RWPE1 (cell line): ENCODE measurements at regions not wholly inside any gene's neighbourhood (a gene's known extent, or its start where the extent isn't known, plus 50 kb on each side); places are given as distances from the start of the nearest gene placed in this dataset.

Experiments
- CTCF ChIA-PET: fragments of 350-600 bp; sonication (Branson Sonifier 250); formaldehyde crosslinking; extraction: SDS; loops from one replicate; lab custom pipeline; 2021; lab: Yijun Ruan, JAX
- POLR2A ChIA-PET: fragments of 400-600 bp; formaldehyde crosslinking; extraction: SDS; loops from one replicate; lab custom pipeline; 2020; ENCODE audit warnings: antibody characterized with exemption; ENCODE audit not compliant: low non-redundant PET; lab: Yijun Ruan, JAX
- DNase-seq: peaks from one replicate; pipeline ENCODE4 v3.0.0; 2012; ENCODE audit warnings: low spot score
- H3K27ac ChIP-seq: fragments of 450-650 bp; 2 replicates; pipeline ENCODE4 v1.5.1; 2017
- CTCF ChIP-seq: fragments of 450-650 bp; conservative IDR thresholded peaks from 2 replicates; pipeline ENCODE4 v1.5.1; 2017; ENCODE audit warnings: low read depth, mild to moderate bottlenecking

GRCh38 chr17:53092072-53092471 lies 730.7 kb upstream of the KIF2B start:
- DNase-seq: no peak
- ChIA-PET POLR2A (no interaction called here), CTCF (no interaction called here)
- no peak for TF ChIP-seq CTCF
- H3K27ac ChIP-seq: no peak overlapping the region

GRCh38 chr17:53090770-53091169 lies 732.0 kb upstream of the KIF2B start:
- TF ChIP-seq CTCF: no peak
- no peak for DNase-seq
- ChIA-PET CTCF (no interaction called here), POLR2A (no interaction called here)
- H3K27ac ChIP-seq: no peak overlapping the region

GRCh38 chr17:53088481-53088880 lies 734.2 kb upstream of the KIF2B start:
- POLR2A ChIA-PET: no interaction called here
- no peak for TF ChIP-seq CTCF
- no peak for DNase-seq
- CTCF ChIA-PET: no interaction called here
- no peak overlapping the region for H3K27ac ChIP-seq

DNA sequence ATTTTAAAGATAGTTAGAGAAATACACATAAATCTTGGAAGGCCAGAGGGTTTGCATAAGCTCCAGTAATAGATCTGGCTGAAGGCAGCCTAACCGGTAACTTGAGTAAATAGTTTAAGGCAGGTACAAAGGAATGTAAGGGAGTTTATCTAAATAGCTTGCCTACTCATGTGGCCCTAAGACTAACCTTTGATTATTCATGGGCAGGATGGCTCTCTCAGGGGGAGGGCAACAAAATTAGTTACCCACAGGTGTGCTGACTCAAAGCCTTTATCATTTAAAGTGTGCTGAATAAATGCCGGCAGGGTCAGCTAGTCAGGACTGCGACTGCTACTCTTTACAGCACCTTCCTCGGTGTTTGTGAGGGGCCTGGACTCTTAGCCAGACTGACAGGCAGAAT lies 761.3 kb upstream of the KIF2B start:
- no peak for DNase-seq
- CTCF ChIA-PET: no interaction called here
- TF ChIP-seq CTCF: no peak
- no peak overlapping the region for H3K27ac ChIP-seq
- POLR2A ChIA-PET: no interaction called here

GRCh38 chr17:53058031-53058430 lies 764.7 kb upstream of the KIF2B start:
- POLR2A ChIA-PET: no interaction called here
- no peak for TF ChIP-seq CTCF
- DNase-seq: no peak
- CTCF ChIA-PET: no interaction called here
- H3K27ac ChIP-seq: no peak overlapping the region

GRCh38 chr17:53046781-53047180 lies 775.9 kb upstream of the KIF2B start:
- POLR2A ChIA-PET: no interaction called here
- TF ChIP-seq CTCF: no peak
- no peak for DNase-seq
- CTCF ChIA-PET: no interaction called here
- H3K27ac ChIP-seq: no peak overlapping the region

- no peak for DNase-seq
- ChIA-PET POLR2A (no interaction called here), CTCF (interaction anchor here (0.5 kb wide), 1 partner anchor 405 kb away, joined by 3 read pairs; no protein-coding TSS in a partner anchor)
- TF ChIP-seq CTCF: no peak
- no peak overlapping the region for H3K27ac ChIP-seq
These were observed 782.7 kb upstream of the KIF2B start for GRCh38 chr17:53039981-53040380.
